NCI-H187 treated with DMSO at 0.1 percent for 48 hours (cell line): ENCODE measurements at regions not wholly inside any gene's neighbourhood (a gene's known extent, or its start where the extent isn't known, plus 50 kb on each side); places are given as distances from the start of the nearest gene placed in this dataset.
"Not testable (repeated sequence)": the region's sequence is repeated elsewhere in the genome, so short reads cannot be mapped to it uniquely, and the experiment has no call there.

Source experiments
- DNase-seq: peaks from one replicate; lab custom pipeline; 2025; lab: John Stamatoyannopoulos, UW

DNA sequence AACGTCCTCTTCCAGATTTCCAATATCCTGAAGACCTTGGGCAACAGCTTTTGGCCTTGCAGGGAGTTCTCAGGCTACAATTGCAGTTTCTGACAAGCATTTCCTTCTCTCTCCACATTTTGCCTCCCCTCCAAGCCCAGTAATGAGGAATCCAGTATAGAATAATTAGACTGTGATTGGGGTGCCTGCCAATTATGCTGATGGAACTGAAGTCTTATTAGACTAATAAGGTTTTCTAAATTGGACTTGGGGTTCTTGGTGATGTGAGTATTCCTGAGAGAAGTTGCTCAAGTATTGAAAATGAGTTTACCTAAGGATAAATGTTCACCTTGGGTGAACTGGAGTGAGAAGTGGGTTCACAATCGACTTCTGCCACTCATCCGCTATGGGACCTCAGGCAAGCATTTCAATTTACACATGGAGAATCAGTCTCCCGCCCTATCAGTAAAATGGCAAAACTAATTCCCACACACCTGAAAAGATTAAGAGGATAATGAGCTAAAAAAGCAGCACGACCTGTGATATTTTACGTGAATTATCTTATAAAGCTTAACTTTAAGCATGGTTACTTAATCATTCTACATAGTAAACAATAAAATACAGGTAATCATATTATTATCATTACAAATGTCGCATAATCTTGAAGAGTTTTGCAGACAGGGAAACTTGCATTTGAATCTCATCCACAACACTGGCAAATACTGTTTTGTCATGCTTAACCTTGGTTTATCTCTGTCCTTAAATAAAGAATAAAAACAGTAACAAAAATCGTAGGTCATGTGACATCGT lies 628.0 kb downstream of the TMEM114 start:
- no peak for DNase-seq

DNA sequence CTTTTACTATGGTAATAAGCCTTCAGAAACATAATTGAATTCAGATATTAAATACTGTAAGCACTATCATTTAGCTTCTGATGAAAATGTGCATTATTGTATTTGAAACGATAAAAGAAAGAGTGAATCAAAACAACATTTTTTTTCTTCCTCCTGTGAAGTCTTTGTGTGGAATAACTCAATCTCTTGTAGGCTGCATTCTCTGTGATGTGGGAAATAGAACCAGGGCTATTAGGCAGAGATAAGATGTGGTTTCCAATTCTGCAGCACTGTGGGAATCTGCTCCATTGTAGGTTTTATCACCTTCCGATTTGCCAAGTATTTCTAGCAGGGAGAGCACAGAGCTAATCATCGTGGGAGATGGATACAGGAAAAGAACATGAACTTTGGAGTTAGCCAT lies 624.5 kb downstream of the RBFOX1 start:
- DNase-seq, result no peak

DNA sequence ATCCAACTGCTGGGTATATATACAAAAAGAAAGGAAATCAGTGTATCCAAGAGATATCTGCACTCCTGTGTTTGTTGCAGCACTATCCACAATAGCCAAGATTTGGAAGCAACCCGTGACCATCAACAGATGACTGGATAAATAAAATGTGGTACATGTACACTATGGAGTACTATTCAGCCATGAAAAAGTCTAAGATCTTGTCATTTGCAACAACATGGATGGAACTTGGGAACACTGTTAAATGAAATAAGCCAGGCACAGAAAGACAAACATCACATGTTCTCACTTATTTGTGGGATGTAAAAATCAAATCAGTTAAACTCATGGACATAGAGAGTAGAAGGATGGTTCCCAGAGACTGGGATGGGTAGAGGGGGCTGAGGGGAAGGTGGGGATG lies 620.7 kb downstream of the RBFOX1 start:
- no peak for DNase-seq

DNA sequence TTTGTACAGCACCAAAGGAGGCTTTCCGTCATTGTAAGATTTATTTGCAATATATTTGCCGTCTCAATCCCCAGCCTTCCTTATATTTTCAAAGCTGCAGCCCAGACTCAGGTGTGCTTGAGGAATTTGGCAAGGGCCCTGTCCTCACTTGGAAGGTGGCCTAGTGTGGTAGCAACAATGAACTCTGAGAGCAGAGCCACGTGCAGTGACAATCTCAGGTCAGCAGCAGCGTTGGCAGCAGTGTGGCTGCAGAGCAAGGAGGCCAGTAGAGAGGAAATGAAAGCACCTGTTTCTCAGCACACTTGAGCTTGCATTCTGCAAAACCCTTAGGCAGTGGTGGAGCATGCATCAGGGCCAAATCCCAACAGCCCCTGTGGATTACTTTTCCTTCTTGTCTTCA lies 613.5 kb downstream of the RBFOX1 start:
- DNase-seq, result no peak

DNA sequence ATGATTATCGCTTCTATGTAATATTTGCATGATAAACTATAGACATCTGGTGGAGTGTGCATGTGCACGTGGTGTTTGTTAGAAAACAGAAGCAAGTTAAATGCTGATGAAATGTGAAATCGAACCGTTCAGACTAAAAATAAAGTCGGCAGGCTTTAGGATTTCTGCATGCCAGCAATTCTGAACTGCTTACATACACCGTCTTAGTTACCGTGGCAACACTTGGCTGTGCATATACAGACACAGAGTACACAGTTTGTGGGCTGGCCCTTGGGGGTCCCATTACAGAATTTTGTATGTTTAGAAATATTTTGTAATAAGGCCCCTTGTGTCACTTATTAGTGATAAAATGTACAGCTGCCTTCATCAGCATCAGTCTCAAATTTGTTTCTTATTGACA lies 605.5 kb downstream of the RBFOX1 start:
- DNase-seq, result no peak

DNA sequence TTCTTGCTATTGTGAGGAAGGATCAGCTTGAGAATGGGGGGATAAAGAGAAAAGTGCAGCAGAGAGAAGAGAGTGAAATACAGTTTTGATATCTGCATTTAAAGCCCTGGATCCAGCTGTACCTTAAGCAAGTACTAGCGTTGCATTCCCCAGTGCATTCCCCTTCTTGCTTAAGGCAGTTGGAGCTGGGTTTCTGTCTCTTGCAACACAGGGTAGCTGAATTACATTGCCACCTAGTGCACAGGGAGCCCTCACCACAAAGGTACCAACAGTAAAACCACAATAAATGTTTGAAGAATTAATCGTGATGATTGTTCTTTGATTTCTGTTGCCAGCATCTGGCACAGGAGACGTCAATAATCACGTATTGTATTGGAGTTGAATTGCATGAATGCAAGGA lies 588.7 kb downstream of the RBFOX1 start:
- no peak for DNase-seq

DNA sequence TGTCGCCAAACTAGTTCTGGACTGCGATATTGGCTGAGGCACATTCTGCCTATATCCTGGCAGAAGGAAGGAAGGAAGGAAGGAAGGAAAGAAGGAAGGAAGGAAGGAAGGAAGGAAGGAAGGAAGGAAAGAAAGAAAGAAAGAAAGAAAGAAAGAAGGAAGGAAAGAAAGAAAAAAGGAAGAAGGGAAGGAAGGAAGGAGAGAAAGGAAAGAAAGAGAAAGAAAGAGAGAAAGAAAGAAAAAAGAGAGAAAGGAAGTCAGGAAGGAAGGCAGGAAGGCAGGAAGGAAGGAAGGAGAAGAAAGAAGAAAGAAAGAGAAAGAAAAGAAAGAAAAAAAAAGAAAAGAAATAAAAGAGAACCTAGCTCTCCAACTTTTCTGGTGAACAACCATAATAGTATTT lies 587.1 kb downstream of the RBFOX1 start:
- DNase-seq, result no peak

DNA sequence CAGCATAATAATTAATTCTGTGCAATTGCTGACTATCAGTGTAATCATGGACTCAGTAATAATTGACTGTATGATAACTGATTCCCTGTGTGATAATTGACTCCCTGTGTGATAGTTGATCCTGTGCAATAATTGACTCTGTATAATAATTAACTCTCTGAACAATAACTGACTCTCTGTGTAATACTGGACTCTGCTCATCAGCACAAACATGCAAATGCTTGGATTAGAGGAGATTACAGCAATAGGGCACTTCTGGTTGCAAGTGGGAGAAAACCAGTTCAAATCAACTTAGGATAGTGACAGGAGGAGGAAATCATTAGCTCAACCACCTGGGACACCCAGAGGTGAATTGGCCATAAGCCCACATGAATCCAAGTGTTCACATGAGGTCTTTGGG lies 582.1 kb downstream of the RBFOX1 start:
- DNase-seq, result no peak

DNA sequence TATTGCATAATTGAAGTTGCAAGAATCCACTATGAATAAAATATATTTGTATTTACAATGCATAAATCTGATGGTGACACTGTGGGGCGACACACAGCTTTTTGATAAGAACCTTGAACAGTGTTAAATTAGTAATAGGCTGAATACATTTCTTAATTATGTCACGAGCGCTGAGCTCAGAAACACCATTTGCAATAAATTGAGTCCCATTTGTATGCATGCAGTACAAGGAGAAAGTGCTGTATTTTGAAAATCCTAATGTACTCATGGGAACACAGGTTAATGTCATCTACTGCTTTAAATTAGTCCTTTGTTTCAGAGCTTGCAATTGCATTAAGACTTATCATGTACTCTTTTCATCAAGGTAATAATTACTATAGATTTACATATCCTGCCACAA lies 579.5 kb downstream of the RBFOX1 start:
- DNase-seq, result no peak

DNA sequence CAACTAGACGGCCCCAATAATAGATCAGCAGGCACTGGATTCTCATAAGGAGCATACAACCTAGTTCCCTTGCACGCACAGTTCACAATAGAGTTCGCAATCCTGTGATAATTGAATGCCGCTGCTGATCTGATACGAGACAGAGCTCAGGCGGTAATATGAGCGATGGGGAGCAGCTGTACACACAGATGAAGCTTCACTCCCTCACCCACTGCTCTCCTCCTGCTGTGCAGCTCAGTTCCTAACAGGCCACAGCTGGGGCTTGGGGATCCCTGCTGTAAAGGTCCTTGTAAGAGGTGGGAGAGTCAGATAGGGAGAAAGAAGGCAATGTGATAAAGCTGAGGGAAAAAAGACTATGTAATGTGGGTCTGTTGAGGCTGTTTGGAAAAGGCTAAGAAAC lies 577.5 kb downstream of the RBFOX1 start:
- no peak for DNase-seq

DNA sequence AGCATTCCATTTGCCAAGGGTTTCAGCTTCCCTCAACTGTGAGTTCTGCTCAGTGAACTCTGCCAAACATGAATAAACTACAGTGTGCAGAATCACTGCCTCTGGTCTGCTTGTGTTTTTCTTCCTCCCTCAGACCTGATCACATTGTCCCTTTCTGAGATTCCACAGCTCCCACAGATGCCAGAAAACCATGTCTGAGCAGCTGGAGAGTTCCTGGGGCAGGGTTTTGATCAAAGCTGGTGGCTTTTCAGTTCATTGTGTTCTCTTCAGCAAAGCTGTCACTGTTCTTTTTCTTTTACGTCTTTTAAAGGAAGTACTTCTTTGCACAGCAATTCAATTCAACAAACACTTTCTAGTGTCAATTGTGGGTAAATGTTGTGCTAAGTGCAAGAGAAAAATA lies 555.8 kb downstream of the RBFOX1 start:
- DNase-seq, result no peak

DNA sequence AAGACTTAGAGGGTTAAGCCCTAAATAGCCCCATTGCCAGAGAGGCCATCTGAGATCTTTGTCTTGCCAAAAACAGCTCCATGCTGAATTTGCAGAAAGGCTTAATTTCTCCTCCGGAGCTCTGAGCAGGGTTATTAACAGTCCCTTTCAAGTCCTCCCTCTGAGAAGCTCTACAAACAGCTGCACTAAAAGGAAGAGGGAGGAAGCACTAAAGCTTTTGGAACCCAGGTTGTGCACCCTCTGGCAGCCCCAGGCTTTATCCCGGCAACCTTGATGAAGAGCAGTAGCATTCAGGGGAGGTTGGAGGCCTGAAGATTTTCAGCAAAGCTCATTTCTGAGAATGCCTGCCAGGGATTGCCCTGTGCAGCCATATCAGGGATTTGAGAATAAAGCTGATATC lies 554.7 kb downstream of the RBFOX1 start:
- no peak for DNase-seq

DNA sequence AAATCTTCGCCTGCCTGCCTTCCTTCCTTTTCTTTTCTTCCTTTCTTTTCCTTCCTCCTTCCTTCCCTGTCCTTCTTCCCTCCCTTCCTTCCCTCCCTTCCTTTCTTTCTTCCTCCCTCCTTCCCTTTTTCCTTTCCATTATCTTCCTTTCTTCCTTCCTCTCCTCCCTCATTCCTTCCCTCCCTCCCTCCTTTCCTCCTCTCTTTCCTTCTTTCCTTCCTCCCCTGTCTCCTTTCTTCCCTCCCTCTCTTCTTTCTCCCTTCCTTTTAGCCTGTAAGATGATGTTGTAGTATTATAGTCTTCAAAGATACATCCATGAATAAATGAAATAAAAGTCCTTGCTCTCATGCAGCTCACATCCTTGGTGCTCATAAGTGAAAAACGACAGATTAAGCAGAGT lies 539.3 kb downstream of the RBFOX1 start:
- no peak for DNase-seq

DNA sequence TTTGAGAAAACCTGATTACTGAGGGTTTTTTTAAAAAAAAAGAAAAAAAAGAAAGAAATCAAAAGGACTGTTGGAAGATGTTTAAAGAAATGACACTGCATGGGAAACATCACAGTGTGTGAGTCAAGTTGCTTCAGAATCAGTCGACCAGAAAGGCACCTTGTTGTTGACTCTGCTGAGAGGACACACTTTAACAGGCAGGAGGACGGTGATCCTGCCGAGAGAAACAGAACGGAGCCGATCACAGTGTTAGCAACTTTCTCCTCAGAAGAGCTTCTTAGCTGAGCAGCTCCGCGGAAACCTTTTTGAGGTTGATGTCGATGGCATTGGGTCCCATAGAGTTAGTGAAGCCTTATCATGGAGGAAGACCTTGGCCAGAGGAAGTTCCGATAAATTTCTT lies 538.7 kb downstream of the RBFOX1 start:
- DNase-seq, result no peak

DNA sequence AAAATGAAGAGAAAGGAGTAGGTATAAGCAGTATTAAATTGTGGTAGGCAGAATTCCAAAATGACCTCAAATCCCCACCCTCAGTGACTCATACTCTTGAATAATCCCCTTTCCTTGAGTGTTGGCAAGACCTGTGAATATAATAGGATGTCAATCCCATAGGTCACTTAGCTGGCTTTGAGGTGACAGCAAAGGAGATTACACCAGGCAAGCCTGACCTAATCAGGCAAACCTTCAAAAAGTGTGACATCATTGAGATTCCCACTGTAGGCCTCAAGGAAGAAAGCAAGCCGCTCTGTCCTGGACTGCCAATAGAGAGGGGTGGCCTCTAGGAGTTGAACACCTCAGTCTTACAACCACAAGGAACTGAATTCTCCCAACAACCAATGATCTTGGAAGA lies 535.2 kb downstream of the RBFOX1 start:
- DNase-seq, result no peak

DNA sequence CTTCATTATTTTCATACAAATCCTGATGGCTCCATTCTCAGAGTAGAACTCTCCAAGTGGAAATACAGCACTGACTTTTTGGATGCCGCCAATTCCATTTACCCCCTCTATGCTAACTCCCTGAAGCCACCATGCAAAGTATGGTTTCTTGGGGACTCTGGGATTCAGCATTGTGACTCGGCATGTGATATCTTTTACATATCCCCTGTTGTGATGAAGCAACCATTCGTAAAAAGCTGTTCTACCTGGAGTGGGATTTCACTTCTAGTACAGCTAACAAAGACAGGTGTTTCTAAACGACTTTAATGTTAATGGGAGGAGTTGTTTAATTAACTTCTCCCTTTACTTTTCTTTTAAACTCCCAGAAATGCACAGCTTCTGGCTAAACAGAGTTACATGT lies 533.5 kb downstream of the RBFOX1 start:
- no peak for DNase-seq

DNA sequence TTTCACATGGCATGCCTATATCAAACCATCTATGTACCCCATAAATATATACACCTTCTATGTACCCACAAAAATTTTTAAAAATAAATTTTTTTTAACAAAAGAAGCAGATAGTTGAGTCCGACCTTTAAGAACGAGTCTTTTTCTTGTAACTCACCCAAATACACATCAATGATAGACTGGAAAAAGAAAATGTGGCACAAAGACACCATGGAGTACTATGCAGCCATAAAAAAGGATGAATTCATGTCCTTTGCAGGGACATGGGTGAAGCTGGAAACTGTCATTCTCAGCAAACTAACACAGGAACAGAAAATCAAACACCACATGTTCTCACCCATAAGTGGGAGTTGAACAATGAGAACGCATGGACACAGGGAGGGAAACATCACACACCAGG lies 532.7 kb downstream of the RBFOX1 start:
- not testable (repeated sequence) for DNase-seq

DNA sequence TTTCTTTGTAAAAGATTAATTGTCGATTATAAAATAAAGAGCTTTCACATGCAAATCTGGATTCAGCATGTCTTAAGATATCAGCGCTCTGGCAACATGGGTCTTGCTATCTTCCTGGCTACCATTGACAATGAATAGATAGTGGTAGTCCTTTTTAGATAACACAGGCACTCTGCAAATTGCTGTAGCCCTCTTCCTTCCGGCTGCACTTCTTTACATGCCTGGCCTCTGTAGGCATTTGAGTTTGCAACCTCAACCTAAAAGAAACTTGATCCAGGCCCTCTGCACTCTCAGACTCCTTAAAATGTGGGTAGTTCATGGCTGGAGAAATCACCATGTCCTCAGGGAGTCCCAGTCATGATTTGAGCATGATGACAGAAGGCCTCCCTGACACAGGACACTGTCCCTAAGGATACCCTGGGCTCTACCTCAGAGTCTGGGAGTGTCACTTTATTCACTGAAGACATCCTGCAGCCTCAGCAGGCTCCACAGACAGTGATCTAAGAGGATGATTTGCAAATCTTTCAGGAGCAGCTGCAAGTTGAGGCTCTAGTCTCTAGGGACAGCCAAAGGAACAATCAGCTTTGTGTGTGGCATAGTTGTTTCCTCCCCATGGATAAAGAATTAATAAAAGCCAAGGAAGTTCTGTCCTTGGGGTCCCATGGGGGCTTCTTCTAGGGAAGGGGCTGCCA lies 529.4 kb downstream of the RBFOX1 start:
- no peak for DNase-seq

DNA sequence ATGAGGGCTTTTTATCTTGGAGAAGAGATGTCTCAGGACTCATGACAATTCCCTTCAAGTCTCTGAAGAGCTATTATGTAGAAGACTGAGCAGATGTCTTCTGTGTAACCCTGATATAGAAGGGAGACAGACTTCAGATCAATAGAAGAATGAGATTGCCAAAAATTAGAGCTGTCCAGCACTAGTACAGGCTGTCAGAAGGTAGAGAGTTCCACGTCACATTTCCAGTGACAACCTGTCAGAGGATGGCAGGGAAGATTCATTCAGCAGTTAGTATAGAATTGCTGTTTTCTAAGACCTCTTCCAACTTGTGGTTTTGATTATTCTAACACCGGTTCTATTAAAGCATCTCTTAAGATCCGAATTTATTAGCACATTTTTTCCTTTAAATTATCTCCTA lies 520.6 kb downstream of the RBFOX1 start:
- DNase-seq, result no peak

DNA sequence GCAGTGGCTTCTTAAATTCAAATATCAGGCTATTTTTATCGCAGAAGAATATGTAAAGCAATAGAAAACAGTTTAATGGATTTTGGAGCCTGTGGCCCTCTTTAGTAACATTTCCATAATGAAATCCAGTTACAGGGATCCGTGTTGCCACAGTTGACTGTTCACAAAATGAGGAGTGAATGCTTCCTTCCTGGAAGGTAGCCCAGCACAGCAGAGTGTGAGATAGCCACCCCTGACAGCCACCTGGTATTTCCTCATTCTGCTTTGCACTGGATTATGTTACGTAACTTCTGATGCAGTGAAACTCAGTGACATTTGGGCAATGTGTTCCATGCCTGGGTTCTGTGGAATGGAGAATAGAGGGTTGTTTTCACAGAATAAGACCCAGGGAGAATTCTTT lies 517.2 kb downstream of the RBFOX1 start:
- DNase-seq, result no peak

DNA sequence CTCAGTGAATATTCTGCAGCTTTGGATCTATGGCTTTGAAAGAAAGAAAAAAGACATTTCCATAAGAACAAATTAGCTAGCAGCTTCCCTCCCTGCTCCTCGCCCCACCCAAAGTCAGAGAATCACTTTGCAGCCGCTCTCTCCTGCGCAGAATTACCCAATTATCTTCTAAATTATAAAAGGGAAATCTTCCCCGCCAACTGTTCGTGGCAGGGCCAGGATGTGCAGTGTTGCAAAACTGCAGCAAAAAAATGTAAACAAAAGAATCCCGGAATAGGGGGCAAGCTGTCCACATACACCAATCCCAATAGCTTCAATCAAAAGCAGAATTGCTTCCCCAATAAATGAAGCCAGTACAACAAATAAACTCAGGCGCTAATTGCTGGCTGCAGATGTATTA lies 510.6 kb downstream of the RBFOX1 start:
- DNase-seq, result no peak

DNA sequence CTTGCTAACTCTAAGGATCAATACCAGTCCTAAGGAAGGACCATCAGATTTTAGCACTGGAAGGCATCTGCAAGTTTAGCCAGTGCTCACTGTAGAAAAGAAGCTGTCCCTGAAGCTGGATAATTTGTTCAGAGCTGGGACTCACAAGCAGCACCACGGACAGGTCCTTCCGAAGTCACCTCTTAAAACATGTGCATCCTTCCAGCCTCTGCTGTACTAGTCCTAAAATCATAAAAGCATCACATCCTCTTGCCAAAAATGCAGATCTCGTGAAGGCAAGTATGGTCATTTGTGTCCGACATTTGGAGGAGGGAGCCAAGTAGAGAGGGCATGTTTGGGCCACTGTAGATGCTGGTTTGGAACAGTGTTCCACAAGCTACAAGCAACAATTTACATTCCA lies 506.9 kb downstream of the RBFOX1 start:
- DNase-seq, result no peak

DNA sequence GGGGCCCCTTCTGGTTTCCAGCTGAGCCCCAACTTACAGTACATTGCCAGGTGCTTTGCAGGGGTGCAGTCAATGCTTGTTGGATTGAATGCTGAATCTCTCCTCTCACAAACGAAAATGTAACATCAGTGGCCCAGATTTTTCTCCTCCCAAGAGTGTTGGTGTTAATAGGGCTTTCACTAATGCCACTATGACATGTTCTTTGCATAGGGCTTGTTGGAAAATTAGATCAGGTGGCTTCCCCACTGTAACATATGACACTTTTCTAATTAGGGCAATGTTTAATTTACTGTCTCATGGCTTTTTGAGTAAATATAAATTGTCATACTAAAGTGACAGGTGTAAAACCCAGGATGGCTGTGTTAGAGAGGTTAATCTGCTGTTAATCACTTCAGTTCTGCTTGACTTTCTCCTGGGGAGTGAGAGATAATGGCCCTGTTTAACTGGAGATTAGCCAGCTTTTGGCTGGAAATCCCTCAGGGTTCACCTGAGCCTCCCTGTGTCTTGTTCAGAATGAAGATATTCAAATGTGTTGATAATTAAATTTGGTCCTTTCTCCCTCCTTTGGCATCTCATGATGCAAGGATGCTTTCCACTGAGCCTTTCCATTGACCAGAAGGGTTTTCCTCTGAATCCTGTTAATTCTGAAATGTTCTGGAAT lies 502.3 kb downstream of the RBFOX1 start:
- DNase-seq, result no peak
